Uterus (tissue), 3 donors: ENCODE measurements at regions not wholly inside any gene's neighbourhood (a gene's known extent, or its start where the extent isn't known, plus 50 kb on each side); places are given as distances from the start of the nearest gene placed in this dataset.

Experiments
- DNase-seq, 2 donors: peaks; one replicate each; pipeline ENCODE4 v3.0.0-alpha.2; 2019 to 2020
- H3K27ac ChIP-seq, 2 donors: fragments of 200-600 bp; sonication (generic); 1 replicate in 1 of 2; 2 replicates in 1 of 2; pipeline ENCODE4 v1.5.1; 2016 to 2018
- H3K27me3 ChIP-seq, 2 donors: fragments of 200-600 bp; sonication (generic); one replicate each; pipeline ENCODE4 v1.5.1; 2018 to 2019; ENCODE audit warnings: control low read depth in 1 of 2
- H3K36me3 ChIP-seq, 2 donors: fragments of 200-600 bp; sonication (generic); one replicate each; pipeline ENCODE4 v1.5.1; 2019; ENCODE audit warnings: control low read depth in 1 of 2
- H3K4me1 ChIP-seq, 2 donors: fragments of 200-600 bp; sonication (generic); one replicate each; pipeline ENCODE4 v1.5.1; 2018 to 2019; ENCODE audit warnings: control low read depth in 1 of 2
- H3K4me3 ChIP-seq, 2 donors: fragments of 200-600 bp; sonication (generic); 1 replicate in 1 of 2; 2 replicates in 1 of 2; pipeline ENCODE4 v1.5.1; 2018 to 2019; ENCODE audit warnings: mild to moderate bottlenecking in 1 of 2
- H3K9me3 ChIP-seq, 2 donors: fragments of 200-600 bp; sonication (generic); one replicate each; pipeline ENCODE4 v1.5.1; 2019; ENCODE audit warnings: control low read depth in 1 of 2
- POLR2A ChIP-seq, 2 donors: fragments of 450-650 bp; IDR thresholded peaks; one replicate each; pipeline ENCODE4 v1.6.1; 2016; ENCODE audit warnings: antibody characterized with exemption in 2 of 2, mild to moderate bottlenecking in 1 of 2, moderate library complexity in 1 of 2
- intact Hi-C: fragments of 100-400 bp; cut with DNase I; formaldehyde crosslinking; loops from one replicate; pipeline ENCODE4 v1.15.1; 2023; ENCODE audit warnings: low total_unique reads
- TF ChIP-seq, protein P1 (sequence below), 4 experiments: fragments of 200-600 bp in 2 of 4; fragments of 450-650 bp in 2 of 4; sonication (generic) in 2 of 4; IDR thresholded peaks; one replicate each; pipeline ENCODE4 v1.5.1; 2016 to 2019; ENCODE audit warnings: antibody characterized with exemption in 4 of 4, mild to moderate bottlenecking in 2 of 4, moderate library complexity in 1 of 4
- donor health status: DM: yes; HTN: yes; CAD: no.

- H3K27ac ChIP-seq: no peak overlapping the region
- no peaks in the 10 kb centered on the region for H3K9me3 ChIP-seq
- intact Hi-C loops: no loop called here
- H3K36me3 ChIP-seq: no peaks in the 10 kb centered on the region
- no peaks in the 10 kb centered on the region for H3K27me3 ChIP-seq
- H3K4me3 ChIP-seq: no peak overlapping the region
- H3K4me1 ChIP-seq: no peaks in the 10 kb centered on the region
- DNase-seq: no peak
- TF ChIP-seq, protein P1, sequence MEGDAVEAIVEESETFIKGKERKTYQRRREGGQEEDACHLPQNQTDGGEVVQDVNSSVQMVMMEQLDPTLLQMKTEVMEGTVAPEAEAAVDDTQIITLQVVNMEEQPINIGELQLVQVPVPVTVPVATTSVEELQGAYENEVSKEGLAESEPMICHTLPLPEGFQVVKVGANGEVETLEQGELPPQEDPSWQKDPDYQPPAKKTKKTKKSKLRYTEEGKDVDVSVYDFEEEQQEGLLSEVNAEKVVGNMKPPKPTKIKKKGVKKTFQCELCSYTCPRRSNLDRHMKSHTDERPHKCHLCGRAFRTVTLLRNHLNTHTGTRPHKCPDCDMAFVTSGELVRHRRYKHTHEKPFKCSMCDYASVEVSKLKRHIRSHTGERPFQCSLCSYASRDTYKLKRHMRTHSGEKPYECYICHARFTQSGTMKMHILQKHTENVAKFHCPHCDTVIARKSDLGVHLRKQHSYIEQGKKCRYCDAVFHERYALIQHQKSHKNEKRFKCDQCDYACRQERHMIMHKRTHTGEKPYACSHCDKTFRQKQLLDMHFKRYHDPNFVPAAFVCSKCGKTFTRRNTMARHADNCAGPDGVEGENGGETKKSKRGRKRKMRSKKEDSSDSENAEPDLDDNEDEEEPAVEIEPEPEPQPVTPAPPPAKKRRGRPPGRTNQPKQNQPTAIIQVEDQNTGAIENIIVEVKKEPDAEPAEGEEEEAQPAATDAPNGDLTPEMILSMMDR (IDR thresholded peaks at IDR 0.05): no peak
- TF ChIP-seq POLR2A (IDR thresholded peaks at IDR 0.05): no peak
Measured at GRCh38 chr6:128739112-128739511, 143.8 kb upstream of the LAMA2 start.

- H3K27me3 ChIP-seq: no peaks in the 10 kb centered on the region
- no peak overlapping the region for H3K27ac ChIP-seq
- no peaks in the 10 kb centered on the region for H3K9me3 ChIP-seq
- intact Hi-C loops: no loop called here
- no peaks in the 10 kb centered on the region for H3K36me3 ChIP-seq
- TF ChIP-seq POLR2A (IDR thresholded peaks at IDR 0.05): no peak
- TF ChIP-seq, protein P1 (IDR thresholded peaks at IDR 0.05): no peak
- no peaks in the 10 kb centered on the region for H3K4me1 ChIP-seq
- DNase-seq: no peak
- no peak overlapping the region for H3K4me3 ChIP-seq
Measured at GRCh38 chr6:128738112-128738511, 144.8 kb upstream of the LAMA2 start.

DNA sequence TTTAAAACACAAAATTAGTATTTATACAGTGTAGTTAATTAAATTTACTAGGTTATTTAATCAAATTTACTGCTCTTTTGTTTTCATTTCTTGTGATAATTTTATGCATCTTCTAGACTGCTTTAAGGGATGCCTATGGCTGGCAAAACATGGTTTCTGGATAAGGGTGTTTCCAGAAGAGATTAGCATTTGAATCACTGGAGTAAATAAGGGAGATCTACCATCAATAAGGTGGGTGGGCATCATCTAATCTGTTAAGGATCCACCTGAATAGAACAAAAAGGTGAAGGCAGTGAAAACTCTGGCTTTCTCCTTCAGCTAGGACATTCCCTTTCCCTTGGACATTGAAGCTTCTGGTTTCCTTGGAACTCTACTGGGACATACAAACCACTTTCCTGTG, 146.2 kb upstream of the LAMA2 start:
- Histone ChIP-seq H3K27me3 (no peaks in the 10 kb centered on the region), H3K9me3 (no peaks in the 10 kb centered on the region), H3K36me3 (no peaks in the 10 kb centered on the region), H3K27ac (no peak overlapping the region), H3K4me1 (no peaks in the 10 kb centered on the region), H3K4me3 (no peak overlapping the region)
- TF ChIP-seq, protein P1 (IDR thresholded peaks at IDR 0.05): no peak
- TF ChIP-seq POLR2A (IDR thresholded peaks at IDR 0.05): no peak
- no peak for DNase-seq
- intact Hi-C loops: no loop called here

GRCh38 chr6:128731249-128732165, 151.4 kb upstream of the LAMA2 start:
- TF ChIP-seq, protein P1 (IDR thresholded peaks at IDR 0.05): peak in 3 of 4 experiments; percentile 10 to 39 (median 35)
- TF ChIP-seq POLR2A (IDR thresholded peaks at IDR 0.05): no peak

DNA sequence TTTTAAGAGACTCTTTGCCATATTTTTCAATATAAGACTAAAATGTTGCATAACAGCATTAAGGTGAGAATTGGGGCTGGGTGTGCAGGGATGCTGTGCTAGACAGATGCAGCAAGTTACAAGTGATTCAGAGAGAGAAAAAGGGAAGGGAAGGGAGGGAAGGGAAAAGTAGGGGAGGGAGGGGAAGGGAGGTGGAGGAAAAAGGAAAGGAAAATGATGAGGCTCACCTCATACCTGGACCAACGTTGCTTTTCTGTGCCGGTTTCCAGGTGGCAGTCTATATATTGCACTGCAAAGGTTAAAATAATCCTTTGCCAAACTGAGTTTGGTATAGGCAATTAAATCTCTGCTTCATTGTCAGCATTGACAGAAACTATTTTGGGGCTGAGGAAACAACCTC, 155.4 kb upstream of the LAMA2 start:
- Histone ChIP-seq H3K4me1 (no peaks in the 10 kb centered on the region), H3K27ac (no peak overlapping the region), H3K4me3 (no peak overlapping the region), H3K27me3 (no peaks in the 10 kb centered on the region), H3K36me3 (no peaks in the 10 kb centered on the region), H3K9me3 (no peaks in the 10 kb centered on the region)
- intact Hi-C loops: no loop called here
- DNase-seq: no peak
- TF ChIP-seq, protein P1 (IDR thresholded peaks at IDR 0.05): no peak
- no peak for TF ChIP-seq POLR2A (IDR thresholded peaks at IDR 0.05)

More at GRCh38 chr6:128731249-128732165, 151.4 kb upstream of the LAMA2 start:
- intact Hi-C loops: no loop called here
- Histone ChIP-seq H3K27ac (no peak overlapping the region), H3K27me3 (no peaks in the 10 kb centered on the region), H3K4me1 (no peaks in the 10 kb centered on the region), H3K36me3 (no peaks in the 10 kb centered on the region), H3K9me3 (no peaks in the 10 kb centered on the region), H3K4me3 (no peak overlapping the region)
- no peak for DNase-seq
